Uterus (tissue), 2 donors: ENCODE measurements at regions not wholly inside any gene's neighbourhood (a gene's known extent, or its start where the extent isn't known, plus 50 kb on each side); places are given as distances from the start of the nearest gene placed in this dataset.

Experiments used
- CTCF ChIP-seq, 4 experiments: fragments of 200-600 bp in 2 of 4; fragments of 450-650 bp in 2 of 4; sonication (generic) in 2 of 4; IDR thresholded peaks; one replicate each; pipeline ENCODE4 v1.5.1; 2016 to 2019; ENCODE audit warnings: antibody characterized with exemption in 4 of 4, mild to moderate bottlenecking in 2 of 4, moderate library complexity in 1 of 4
- POLR2A ChIP-seq, 2 donors: fragments of 450-650 bp; IDR thresholded peaks; one replicate each; pipeline ENCODE4 v1.6.1; 2016; ENCODE audit warnings: antibody characterized with exemption in 2 of 2, mild to moderate bottlenecking in 1 of 2, moderate library complexity in 1 of 2

GRCh38 chr6:85278466-85279035 lies 171.3 kb upstream of the NT5E start:
- no peak for TF ChIP-seq CTCF (IDR thresholded peaks at IDR 0.05)
- TF ChIP-seq POLR2A (IDR thresholded peaks at IDR 0.05): no peak
